Inferior parietal cortex (tissue), 1 donor: ENCODE measurements at regions not wholly inside any gene's neighbourhood (a gene's known extent, or its start where the extent isn't known, plus 50 kb on each side); places are given as distances from the start of the nearest gene placed in this dataset.

Experiments
- DNase-seq: peaks from one replicate; pipeline ENCODE4 v3.0.0-alpha.2; 2016; ENCODE audit errors: extremely low spot score

DNA sequence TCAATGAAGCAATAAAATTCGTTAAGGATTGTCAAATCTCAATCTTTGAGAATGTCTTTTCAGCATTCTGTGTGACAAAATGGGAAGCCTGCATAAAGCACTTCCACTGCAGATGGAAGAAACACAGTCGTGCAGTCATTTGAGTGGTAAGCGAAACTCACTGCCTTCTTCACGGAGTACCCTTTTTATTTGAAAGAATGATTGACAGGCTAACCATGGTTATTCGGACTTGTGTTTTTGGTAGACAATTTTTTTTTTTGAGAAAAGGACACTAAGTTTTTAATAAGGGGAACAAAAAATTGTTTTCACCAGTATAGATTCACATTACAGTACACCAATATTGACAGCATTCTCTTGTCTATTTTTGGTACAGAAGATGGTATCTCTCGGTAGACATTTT, 86.9 kb upstream of the MSX1 start:
- no peak for DNase-seq

DNA sequence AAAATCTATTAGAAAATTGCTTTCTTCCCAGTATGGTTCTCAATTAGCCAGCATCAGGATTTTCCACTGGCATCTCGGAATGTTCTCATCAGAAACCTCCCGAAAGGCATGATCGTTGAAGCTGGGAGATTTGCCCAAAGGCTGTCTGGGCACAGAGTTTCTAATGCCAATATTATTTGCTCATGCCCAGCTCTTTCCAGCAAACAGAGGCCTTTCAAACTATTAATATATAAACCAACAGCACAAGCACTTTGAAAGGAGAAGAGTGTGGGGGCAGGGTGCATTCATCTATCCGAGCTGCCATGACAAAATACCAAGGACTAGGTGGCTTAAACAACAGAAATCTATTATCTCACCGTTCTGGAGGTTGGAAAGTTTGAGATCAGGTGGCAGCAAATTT, 88.3 kb upstream of the MSX1 start:
- no peak for DNase-seq

DNA sequence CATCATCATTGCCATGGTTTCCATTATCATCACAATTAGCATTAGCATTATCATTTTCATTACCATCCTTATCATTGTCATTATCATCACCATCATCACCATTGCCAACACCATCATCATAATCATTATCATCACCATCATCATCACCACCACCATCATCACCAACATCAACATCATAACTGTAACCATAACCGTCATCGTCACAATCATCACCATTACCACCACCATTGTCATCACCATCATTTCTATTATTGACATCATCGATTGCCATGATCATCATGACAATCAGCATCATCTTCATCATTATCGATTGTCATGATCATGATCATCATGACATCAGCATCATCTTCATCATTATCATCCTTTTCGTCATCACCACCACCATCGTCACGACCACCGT, 88.9 kb upstream of the MSX1 start:
- DNase-seq = no peak

DNA sequence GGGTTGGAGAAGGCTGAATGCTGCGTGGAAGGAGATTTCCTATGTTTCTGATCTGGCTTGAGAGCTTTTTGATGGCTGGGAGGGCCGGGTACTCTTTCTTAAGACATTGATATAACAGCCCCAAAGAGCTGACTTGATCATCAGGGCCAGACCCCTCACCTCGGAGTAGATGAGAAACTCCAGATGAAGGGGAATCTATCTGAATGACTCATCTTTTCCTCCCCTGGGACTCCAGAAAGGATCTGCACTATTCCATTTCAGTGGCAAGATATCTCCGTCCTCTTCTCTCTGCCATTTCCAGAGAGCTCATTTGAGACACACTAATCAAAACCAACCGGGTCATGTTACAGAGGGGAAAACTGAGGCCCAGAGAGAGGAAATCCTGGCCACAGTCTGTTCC, 92.9 kb upstream of the MSX1 start:
- DNase-seq = no peak

DNA sequence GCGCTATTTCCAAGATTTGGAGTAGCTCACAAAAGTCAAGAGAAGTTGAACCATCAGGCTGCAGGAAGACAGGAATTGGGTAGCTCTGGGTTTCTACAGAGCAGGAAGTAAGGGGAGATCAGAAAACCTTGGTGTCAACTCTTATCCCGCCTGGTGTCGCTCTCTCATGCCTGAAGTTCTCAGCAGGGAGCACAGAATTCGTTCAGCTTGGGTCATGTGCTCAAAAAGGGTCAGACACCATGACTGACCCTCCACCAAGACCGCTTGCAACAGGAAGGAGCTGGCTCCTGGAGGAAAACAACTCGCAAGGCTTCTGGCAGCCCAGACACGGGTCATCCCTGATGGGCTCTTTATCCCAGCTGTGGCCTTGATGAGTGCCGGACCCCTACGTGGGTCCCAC, 93.7 kb upstream of the MSX1 start:
- no peak for DNase-seq

DNA sequence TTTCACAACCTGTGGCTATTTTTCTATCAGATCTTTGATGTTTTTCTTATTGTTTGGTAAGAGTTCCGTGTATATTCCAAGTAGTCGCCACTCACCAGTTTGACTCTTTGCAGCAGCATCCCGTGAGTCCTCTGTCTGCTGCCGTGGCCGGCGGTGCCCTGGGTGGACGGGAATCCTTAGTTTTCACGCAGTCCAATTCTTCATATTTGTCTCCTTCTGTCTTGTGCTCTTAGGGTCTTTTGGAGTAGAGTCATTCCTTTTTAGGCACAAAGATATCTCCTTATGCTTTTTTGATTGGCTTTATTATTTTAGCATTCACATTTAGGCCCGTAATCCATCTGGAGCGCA, 94.9 kb upstream of the MSX1 start:
- no peak for DNase-seq

DNA sequence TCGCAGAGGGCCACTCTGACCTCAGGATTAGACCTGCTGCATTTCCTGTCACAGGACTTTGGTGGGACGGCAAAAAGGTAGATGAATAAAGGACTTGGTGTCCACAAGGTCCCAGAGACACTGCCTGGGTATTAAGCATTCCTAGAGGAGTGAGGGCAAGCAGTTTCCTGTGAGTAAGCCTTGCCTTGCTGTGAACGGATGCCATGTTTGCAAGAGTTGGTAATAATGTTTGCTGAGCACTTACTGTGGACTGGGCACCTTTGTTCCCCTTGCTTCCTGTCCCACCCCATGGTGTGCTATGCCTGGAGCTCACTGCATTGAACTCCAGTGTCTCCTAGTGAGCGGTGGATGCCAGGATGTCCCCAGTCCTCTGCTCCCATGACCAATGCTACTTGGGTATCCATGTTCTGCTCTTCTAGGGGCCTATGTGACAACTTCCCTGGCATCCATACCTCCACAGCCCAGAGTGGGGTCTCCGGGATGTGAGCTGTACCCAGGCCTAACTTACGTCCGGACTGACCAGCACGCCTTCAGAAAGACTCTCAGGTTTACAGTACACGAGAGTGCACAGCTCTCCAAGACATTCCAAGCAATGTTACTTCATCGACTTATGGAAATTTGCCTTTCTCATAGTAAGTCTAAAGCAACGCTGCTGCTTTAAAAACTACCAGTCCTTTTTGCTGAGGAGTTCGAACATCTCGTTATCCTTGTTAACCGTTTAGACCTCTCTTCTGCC, 95.5 kb upstream of the MSX1 start:
- no peak for DNase-seq

DNA sequence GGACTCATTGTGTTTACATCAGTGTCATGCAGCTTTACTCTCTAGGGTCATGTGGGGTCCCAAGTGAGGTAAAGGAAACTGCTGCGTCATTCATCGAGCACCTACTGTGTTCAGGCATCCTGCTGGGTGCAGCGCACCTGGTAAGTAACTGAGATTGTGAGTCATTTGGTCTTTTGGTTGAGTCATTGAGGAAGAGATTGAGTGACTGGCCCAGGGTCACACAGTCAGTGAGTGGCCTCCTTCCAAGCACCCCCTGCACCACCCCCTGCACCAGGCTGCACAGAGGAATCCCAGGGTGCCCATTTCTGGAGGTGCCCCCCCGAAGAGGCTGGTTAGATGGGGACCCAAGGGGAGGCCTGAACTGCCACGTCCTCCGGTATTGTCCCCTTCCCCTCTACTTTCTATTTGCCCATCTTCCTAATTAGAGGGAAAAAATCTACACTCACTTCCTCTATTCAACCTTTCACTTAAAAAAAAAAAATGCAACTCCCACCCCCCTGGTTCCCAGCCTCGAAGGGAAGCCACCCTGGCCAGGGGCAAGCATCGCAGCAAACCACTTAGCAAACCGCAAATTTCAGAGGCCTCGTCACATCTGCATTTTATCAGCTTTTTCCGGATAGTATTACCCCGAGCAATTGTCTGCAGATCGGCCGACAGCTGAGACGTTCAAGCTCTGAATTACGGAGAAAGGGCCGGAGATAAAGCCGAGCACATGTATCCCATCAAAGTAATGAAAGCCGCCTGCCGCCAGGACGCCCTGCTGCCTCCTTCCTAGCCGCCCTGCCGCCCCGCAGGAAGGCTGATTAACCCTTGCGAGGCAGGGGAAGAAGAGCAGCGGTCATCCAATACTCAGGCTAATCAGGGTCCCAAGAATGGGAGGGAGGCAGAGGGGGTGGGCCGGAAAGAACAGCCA, 96.3 kb upstream of the MSX1 start:
- no peak for DNase-seq

DNA sequence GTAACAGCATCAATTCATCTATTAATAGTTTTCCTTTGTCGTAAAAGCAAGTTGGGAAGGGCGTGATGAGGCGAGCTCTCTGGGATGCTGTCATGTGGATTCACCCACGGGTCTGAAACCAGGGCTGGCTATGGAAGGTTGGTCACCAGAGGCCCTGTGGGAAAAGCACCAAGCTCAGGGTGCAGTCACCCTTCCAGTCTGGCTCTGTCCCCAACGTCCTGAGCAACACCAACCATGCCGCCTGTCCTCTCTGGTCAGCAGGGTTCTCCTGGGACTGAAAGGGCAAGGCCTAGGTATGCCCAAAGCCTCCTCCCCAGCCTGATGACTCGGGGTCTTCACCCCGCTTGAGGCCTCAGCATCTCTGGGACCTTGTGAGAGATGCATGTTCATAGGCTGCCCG, 97.2 kb upstream of the MSX1 start:
- no peak for DNase-seq

DNA sequence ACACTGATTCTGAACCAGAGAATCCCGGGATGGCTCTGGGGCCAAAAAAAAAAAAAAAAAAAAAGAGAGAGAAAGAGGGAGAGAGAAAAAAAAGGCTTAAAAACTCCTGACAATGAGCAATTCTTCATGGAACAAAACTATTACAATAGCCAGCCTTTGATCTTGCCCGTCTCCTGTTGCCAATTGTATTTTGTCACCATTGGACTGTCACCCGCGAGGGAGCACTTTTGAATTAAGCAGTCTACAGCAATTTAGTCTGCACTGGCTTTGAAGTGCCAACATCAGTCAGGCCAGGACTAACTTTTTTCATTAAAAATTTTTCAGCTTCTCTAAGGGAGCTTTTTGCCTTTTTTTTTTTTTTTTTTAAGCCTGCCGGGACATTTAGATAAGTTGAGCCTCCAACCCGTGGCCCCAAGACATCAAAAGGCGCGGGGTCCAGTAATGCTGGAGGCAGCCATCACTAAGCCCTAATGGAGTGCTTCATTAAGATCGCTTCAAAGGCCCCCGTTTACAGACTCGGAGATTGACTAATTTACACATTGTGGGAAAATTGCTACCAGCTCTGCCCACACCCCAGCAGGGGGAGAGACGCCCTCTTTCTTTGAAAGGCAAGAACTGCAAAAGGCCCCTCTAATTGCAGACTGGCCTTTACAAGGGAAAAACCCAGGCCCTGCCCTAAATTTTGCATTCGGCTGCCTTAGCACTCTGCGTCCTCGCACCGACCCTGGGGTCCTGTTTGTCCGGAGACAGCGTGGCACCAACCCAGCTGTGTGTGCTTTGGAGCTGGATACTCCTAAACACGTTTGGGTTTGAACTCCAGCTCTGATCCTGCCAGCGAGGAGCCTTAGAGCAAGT, 98.1 kb upstream of the MSX1 start:
- DNase-seq = peak; percentile 57

DNA sequence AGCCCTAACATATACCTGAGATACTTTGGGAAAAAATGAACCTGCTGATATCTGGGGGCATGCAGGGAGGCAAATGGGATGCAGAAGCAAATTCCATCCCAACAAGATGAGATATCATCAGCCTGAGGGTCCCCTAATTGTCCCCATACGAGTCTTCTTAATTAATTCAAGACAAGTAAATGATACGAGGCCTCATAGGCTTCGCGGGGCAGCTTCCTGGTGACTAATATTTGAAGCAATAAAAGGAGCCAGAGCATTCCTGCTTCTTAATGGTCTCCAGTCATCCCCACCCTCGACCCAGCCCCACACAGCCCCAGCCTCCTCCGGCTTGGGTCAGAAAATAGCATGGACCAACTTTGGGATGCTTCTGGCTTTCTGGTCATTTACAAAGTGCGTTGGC, 99.6 kb upstream of the MSX1 start:
- no peak for DNase-seq

DNA sequence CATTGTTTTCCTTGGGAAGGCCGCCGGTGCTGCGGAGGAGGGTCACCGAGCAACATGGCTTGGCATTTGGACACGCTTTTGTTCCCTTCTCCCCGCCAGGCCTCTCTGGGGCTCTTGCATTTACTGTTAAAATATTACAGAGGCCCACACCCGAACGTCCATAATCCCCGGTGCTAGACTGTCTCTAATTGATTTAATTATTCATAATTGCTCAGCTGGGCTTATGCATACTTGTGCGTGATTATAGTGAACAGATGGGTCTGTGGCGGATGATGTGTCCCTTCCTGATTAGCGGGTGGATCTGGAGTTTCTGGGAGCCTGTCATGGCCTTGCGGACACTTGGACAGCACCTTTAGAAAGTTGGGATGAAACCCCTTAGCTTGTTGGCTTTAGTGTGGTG, 100.2 kb upstream of the MSX1 start:
- no peak for DNase-seq

DNA sequence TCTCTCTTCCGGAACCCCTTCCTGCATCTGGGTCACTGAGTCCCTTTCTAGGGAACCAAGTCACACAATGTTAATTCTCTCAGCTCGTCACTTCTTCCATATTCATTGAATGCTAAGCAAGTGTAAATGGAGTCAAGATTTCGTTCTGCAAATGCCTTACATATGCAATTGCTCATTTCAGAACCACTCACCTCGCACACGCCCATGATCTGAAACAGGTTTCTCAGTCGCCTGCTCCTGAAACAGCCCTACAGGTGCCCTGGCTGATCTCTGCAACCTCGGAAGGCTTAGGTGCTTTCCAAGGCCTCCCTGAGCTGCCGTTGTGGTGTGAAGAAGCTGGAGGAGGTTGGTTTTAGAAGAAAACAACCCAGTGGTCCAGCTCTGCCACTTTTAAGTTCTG, 100.8 kb upstream of the MSX1 start:
- no peak for DNase-seq

DNA sequence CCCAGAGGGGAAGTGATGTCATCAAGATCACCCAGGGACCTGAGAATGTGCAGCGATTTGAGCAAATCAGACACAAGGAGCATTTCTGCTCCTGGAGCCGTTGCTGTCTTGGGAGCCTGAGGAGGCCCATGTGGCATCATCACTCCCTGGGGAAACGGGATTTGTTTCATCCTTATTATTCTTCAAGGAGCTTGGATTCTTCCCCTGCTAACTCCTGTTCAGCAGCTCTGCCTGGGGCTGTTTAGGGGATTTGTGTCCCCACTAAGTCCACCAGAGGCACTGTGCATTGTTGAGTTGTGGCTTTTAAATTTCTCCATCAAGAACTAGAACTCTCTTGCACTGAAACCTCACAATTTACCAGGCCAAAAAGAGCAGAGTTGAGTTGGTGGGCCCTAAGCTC, 104.2 kb upstream of the MSX1 start:
- DNase-seq = no peak

DNA sequence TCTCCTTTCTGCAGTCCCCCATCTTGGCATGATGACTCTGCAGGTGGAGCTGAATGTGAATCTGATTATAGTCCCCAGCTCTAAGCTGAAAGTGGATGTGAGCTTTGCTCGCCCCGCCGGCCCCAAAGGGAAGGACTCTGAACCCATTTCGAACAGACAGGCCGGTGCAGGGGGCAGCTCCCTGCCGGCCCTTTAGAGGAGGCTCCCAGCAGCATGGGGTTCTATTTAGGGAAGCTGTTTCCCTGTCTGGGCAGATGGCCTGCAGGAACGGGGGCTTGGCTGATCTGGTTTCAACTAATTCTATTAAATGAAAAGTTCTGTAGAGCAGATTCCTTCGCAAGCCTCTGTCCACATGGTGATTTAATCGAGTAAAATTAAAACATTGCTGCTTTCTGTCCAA, 104.8 kb upstream of the MSX1 start:
- no peak for DNase-seq

DNA sequence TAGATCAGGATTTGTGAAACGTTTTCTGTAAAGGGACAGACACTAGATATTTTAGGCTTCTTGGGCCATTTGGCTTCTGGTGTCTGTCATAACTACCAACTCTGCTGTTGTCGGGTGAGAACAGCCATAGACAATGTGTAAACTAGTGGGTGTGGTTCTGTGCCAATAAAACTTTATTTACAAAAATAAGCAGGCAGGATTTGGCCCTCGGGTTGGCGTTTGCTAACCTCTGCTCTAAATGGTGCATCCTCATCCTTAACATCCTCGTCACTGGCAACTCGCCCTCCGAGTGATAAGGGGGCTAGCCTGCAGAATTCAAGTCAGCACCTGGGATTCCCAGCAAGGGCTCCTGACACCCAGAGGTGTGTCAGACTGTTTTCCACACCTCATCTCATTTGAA, 105.8 kb upstream of the MSX1 start:
- no peak for DNase-seq

DNA sequence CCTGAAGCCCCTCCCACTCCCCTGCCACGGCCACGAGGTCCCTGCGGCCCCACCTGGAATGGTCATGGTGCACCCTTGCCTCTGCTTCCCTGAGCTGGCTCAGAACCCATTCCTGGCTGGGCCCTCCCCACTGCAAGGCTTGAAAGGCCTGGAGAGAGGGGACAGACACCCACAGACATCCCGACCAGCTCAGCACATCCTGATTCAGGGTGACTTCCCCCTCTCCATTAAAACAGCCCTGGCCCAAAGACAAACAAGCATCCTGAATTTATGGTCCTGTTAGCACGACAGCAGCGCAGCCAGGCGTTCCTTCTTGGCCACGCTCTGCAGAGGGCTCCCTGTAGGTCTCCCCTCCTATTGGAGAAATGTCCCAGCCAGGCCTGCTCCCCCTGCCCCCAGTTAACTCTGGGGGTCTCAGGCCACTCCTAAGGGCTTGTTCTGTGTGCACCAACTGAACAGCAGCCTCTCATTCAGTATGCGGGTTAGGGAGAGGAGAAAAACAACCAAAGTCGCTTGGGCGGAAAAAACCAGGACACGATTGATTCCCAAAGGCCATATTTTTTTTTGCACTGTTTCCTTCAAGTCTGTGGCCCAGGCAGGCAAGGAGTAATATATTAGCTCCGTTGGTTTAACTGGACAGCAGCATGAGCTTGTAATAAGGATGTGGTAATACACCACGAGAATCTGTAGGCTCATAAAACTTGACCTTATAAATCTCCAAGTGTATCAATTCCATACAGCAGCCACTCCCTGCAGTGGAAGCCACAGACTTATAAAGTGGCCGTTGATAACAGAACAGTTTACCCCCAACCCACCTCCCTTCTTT, 106.7 kb upstream of the MSX1 start:
- no peak for DNase-seq

DNA sequence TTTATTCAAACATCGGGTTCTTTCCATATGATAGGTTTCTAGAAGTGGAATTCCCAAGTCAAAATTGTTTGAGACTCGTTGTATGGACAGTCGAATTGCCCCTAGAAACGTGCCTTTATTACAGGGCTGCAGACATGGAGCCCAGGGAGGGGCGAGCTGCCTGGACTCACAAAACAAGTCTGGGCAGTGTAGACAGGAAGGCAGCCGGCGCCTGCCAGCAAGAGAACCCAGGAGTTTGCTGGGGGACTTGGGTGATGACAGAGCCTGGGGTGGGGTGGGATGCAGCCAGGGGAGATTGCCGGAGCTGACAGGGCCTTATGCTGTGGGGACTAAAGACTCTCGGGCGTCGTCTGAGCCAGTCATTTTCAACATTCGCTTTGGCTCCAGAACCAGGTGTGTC, 107.4 kb upstream of the MSX1 start:
- DNase-seq = no peak

DNA sequence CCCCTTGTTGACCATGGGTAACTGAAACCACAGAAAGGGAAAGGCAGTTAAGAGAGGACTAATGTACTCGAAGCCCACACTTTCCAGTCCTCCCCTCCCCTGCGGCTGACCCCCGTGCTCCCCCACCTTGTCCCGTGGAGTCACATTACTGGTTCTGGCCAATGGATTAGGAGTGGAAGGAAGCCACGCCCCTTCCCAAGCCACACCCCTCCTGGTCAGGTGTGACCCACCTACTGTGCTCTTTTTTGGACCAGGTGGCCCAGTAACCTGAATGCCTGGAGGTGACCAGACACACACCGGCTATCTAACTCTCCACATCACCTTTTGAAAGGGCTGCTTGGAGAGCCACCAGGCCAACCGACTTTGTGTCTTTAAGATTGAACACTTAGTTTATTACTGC, 109.3 kb upstream of the MSX1 start:
- no peak for DNase-seq

DNA sequence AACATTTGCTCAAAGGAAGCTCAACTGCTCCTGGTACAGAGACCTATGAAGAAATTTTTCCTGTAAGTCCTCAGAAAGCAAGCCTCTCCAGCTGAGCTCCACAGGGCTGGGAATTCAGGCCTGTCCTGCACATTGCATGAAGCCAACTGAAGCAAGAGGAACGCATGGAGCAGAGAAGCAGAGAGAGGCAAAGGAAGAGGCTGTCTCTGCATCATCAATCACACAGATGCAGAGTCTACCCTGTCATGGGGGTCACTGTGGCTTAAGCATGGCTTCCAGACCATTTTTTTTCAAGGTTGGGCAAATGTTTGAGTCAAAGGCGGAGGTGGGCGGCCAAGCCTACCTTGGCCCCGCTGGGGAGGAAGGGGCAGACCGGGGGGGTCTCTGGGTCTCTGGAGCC, 110.3 kb upstream of the MSX1 start:
- no peak for DNase-seq

DNA sequence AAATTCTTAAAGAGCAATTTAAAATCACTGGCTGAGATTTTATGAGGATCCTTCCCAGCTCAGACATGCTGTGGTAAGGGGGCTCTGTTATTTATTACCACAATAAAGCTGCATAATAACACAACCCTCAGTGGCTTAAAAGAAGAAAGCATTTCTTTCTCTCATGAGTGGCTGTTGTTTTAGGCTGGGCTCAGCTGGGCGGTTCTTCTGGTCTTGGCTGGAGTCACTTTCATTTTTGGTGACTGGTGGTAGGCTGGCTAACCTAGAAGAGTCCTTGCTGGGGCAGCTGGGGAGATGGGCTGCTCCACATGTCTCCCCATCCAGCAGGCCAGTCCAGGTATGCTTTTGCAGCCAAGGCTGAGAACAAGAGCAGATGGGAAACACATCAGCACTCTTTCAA, 113.0 kb upstream of the MSX1 start:
- DNase-seq = no peak

DNA sequence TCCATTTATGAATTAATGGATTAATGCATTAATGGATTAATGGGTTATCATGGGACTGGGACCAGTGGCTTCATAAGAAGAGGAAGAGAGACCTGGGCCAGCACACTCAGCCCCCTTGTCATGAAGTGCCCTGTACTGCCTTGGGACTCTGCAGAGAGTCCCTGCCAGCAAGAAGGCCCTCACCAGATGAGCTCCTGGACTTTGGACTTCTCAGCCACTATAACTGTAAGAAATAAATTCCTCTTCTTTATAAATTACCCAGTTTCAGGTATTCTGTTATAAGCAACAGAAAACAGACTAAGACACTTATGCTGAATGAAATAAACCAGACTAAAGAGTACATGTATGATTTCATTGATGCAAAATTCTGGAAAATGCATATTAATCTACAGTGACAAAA, 119.4 kb upstream of the MSX1 start:
- DNase-seq = no peak
